ENCODE measurements at regions not wholly inside any gene's neighbourhood (a gene's known extent, or its start where the extent isn't known, plus 50 kb on each side); places are given as distances from the start of the nearest gene placed in this dataset.
"Not testable (repeated sequence)": the region's sequence is repeated elsewhere in the genome, so short reads cannot be mapped to it uniquely, and the experiment has no call there.

GRCh38 chr5:164326219-164326618 is 820.8 kb downstream of the MAT2B start:
- no peaks in the 10 kb centered on the region for H3K27me3 ChIP-seq (ENCODE audit: insufficient read depth, low read length)
- Mint-ChIP-seq H3K4me1 (no peaks in the 10 kb centered on the region), H3K9me3 (peaks cover 7 to 21% (median 12%) of the 10 kb centered on the region in 8 donors), H3K4me3 (no peak overlapping the region), H3K36me3 (no peaks in the 10 kb centered on the region), H3K27me3 (no peaks in the 10 kb centered on the region), H3K27ac (no peak overlapping the region)
- intact Hi-C loops (cut with micrococcal nuclease): no loop called here
- no peak overlapping the region for H3K4me3 ChIP-seq (ENCODE audit: low read length in 2 of 2)
- H3K36me3 ChIP-seq (ENCODE audit: insufficient read depth, low read length): no peaks in the 10 kb centered on the region
- ChIA-PET CTCF (ENCODE audit: partially characterized antibody) (interaction anchor here (0.6 kb wide), 1 partner anchor 42 kb away, joined by 5 read pairs; no protein-coding TSS in a partner anchor), POLR2A (ENCODE audit: partially characterized antibody) (no interaction called here)
- H3K27ac ChIP-seq (ENCODE audit: low read depth, low read length): no peak overlapping the region
- no peaks in the 10 kb centered on the region for H3K4me1 ChIP-seq (ENCODE audit: insufficient read depth, low read length)
- no peaks in the 10 kb centered on the region for H3K9me3 ChIP-seq (ENCODE audit: control insufficient read depth in 1 of 2, low read length in 2 of 2)
- no peak for DNase-seq

GRCh38 chr5:164327166-164327565 is 821.7 kb downstream of the MAT2B start:
- CTCF ChIA-PET (ENCODE audit: partially characterized antibody); H3K4me3 Mint-ChIP-seq; H3K27ac Mint-ChIP-seq; H3K27me3 ChIP-seq (ENCODE audit: insufficient read depth, low read length); H3K27me3 Mint-ChIP-seq; H3K27ac ChIP-seq (ENCODE audit: low read depth, low read length); intact Hi-C loops (cut with micrococcal nuclease); POLR2A ChIA-PET (ENCODE audit: partially characterized antibody); H3K36me3 Mint-ChIP-seq; H3K4me3 ChIP-seq (ENCODE audit: low read length in 2 of 2); H3K36me3 ChIP-seq (ENCODE audit: insufficient read depth, low read length); H3K4me1 ChIP-seq (ENCODE audit: insufficient read depth, low read length); H3K9me3 ChIP-seq (ENCODE audit: control insufficient read depth in 1 of 2, low read length in 2 of 2); H3K4me1 Mint-ChIP-seq; DNase-seq: not testable (repeated sequence)
- H3K9me3 Mint-ChIP-seq: peaks cover 7 to 21% (median 11%) of the 10 kb centered on the region in 8 donors

- Mint-ChIP-seq H3K36me3 (no peaks in the 10 kb centered on the region), H3K9me3 (peaks cover 0 to 7% (median 2%) of the 10 kb centered on the region in 8 donors), H3K4me1 (no peaks in the 10 kb centered on the region), H3K4me3 (no peak overlapping the region), H3K27ac (no peak overlapping the region), H3K27me3 (no peaks in the 10 kb centered on the region)
- DNase-seq: no peak
- intact Hi-C loops (cut with micrococcal nuclease): no loop called here
- Histone ChIP-seq H3K4me3 (ENCODE audit: low read length in 2 of 2) (no peak overlapping the region), H3K27ac (ENCODE audit: low read depth, low read length) (no peak overlapping the region), H3K27me3 (ENCODE audit: insufficient read depth, low read length) (no peaks in the 10 kb centered on the region), H3K9me3 (ENCODE audit: control insufficient read depth in 1 of 2, low read length in 2 of 2) (no peaks in the 10 kb centered on the region), H3K36me3 (ENCODE audit: insufficient read depth, low read length) (no peaks in the 10 kb centered on the region), H3K4me1 (ENCODE audit: insufficient read depth, low read length) (no peaks in the 10 kb centered on the region)
- ChIA-PET CTCF (ENCODE audit: partially characterized antibody) (no interaction called here), POLR2A (ENCODE audit: partially characterized antibody) (no interaction called here)
Observed at GRCh38 chr5:164332349-164333196, 827.2 kb downstream of the MAT2B start.

DNA sequence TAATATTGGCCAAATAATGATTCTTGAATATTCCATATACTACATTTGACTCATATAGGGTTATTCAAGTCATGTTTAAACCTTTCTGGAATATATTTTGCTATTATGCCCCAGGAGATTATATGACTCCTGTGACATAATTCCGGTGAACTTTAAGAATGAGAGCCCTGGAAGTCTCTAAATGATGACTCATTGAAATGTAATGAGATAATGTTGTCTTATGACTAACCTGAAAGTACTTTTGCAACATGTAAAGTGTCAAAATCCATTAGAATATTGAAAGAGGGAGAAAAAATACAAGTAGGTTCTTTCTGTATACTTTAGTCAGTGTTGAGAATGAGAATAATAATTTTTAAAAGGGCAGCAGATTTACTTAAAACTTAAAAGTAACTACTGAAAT is 830.4 kb downstream of the MAT2B start:
- Histone ChIP-seq H3K4me1 (ENCODE audit: insufficient read depth, low read length) (no peaks in the 10 kb centered on the region), H3K27me3 (ENCODE audit: insufficient read depth, low read length) (no peaks in the 10 kb centered on the region), H3K4me3 (ENCODE audit: low read length in 2 of 2) (no peak overlapping the region), H3K9me3 (ENCODE audit: control insufficient read depth in 1 of 2, low read length in 2 of 2) (no peaks in the 10 kb centered on the region), H3K36me3 (ENCODE audit: insufficient read depth, low read length) (no peaks in the 10 kb centered on the region), H3K27ac (ENCODE audit: low read depth, low read length) (no peak overlapping the region)
- H3K27me3 Mint-ChIP-seq: no peaks in the 10 kb centered on the region
- peaks cover 0 to 5% (median 3%) of the 10 kb centered on the region in 8 donors for H3K9me3 Mint-ChIP-seq
- H3K4me1 Mint-ChIP-seq: no peaks in the 10 kb centered on the region
- H3K27ac Mint-ChIP-seq: no peak overlapping the region
- CTCF ChIA-PET (ENCODE audit: partially characterized antibody): no interaction called here
- H3K4me3 Mint-ChIP-seq: no peak overlapping the region
- DNase-seq: no peak
- intact Hi-C loops (cut with micrococcal nuclease): no loop called here
- no peaks in the 10 kb centered on the region for H3K36me3 Mint-ChIP-seq
- POLR2A ChIA-PET (ENCODE audit: partially characterized antibody): no interaction called here

DNA sequence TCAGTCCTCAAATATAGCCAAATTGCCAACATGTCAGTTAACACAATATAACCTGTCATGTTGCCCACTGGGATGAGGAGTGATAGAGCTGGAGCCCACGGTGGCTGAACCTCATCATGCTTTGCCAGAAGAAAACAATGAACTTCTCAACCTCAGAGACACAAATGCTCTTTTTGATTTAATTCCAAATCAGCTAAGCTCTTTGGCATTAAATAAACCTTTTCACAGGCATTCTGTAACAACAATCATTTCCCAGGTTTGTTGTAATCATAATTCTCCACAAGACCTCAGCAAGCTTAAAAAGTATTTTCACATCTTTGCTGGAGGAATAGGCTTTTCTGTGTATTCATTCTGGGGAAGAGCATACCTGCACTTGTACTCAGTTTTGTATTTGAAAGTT is 830.9 kb downstream of the MAT2B start:
- no peaks in the 10 kb centered on the region for H3K27me3 ChIP-seq (ENCODE audit: insufficient read depth, low read length)
- Mint-ChIP-seq H3K9me3 (peaks cover 0 to 5% (median 3%) of the 10 kb centered on the region in 8 donors), H3K4me1 (no peaks in the 10 kb centered on the region), H3K36me3 (no peaks in the 10 kb centered on the region), H3K27me3 (no peaks in the 10 kb centered on the region), H3K27ac (no peak overlapping the region), H3K4me3 (no peak overlapping the region)
- ChIA-PET POLR2A (ENCODE audit: partially characterized antibody) (no interaction called here), CTCF (ENCODE audit: partially characterized antibody) (no interaction called here)
- intact Hi-C loops (cut with micrococcal nuclease): no loop called here
- DNase-seq: no peak
- H3K27ac ChIP-seq (ENCODE audit: low read depth, low read length): no peak overlapping the region
- no peaks in the 10 kb centered on the region for H3K4me1 ChIP-seq (ENCODE audit: insufficient read depth, low read length)
- no peak overlapping the region for H3K4me3 ChIP-seq (ENCODE audit: low read length in 2 of 2)
- no peaks in the 10 kb centered on the region for H3K36me3 ChIP-seq (ENCODE audit: insufficient read depth, low read length)
- no peaks in the 10 kb centered on the region for H3K9me3 ChIP-seq (ENCODE audit: control insufficient read depth in 1 of 2, low read length in 2 of 2)

DNA sequence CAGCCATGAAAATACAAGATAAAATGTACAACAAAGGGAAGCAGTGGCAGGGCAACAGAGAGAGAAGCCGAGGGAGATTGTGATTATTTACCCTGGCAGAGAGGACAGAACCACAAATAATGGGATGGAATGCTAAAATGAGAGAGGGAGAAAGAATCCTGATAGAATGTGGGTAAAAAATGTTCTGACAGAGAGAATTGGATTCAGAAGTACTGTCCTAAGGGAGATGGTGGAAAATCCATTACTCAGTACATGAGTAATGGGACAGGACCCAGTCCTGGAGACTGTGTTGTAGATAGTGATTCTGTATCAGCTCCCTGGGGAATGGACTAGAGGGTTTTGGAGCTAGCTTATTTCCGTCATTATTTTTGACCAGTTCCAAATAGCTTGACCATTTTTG is 831.5 kb downstream of the MAT2B start:
- Histone ChIP-seq H3K4me3 (ENCODE audit: low read length in 2 of 2) (no peak overlapping the region), H3K27me3 (ENCODE audit: insufficient read depth, low read length) (no peaks in the 10 kb centered on the region), H3K36me3 (ENCODE audit: insufficient read depth, low read length) (no peaks in the 10 kb centered on the region), H3K4me1 (ENCODE audit: insufficient read depth, low read length) (no peaks in the 10 kb centered on the region), H3K9me3 (ENCODE audit: control insufficient read depth in 1 of 2, low read length in 2 of 2) (no peaks in the 10 kb centered on the region), H3K27ac (ENCODE audit: low read depth, low read length) (no peak overlapping the region)
- H3K27ac Mint-ChIP-seq: no peak overlapping the region
- no peaks in the 10 kb centered on the region for H3K36me3 Mint-ChIP-seq
- H3K27me3 Mint-ChIP-seq: no peaks in the 10 kb centered on the region
- ChIA-PET CTCF (ENCODE audit: partially characterized antibody) (no interaction called here), POLR2A (ENCODE audit: partially characterized antibody) (no interaction called here)
- no peak for DNase-seq
- H3K9me3 Mint-ChIP-seq: peaks cover 0 to 5% (median 3%) of the 10 kb centered on the region in 8 donors
- H3K4me1 Mint-ChIP-seq: no peaks in the 10 kb centered on the region
- intact Hi-C loops (cut with micrococcal nuclease): no loop called here
- H3K4me3 Mint-ChIP-seq: no peak overlapping the region

GRCh38 chr5:164341056-164341619 is 835.7 kb downstream of the MAT2B start:
- Histone ChIP-seq H3K9me3 (ENCODE audit: control insufficient read depth in 1 of 2, low read length in 2 of 2) (no peaks in the 10 kb centered on the region), H3K4me3 (ENCODE audit: low read length in 2 of 2) (no peak overlapping the region), H3K27me3 (ENCODE audit: insufficient read depth, low read length) (no peaks in the 10 kb centered on the region), H3K4me1 (ENCODE audit: insufficient read depth, low read length) (no peaks in the 10 kb centered on the region), H3K36me3 (ENCODE audit: insufficient read depth, low read length) (no peaks in the 10 kb centered on the region), H3K27ac (ENCODE audit: low read depth, low read length) (no peak overlapping the region)
- peaks cover 2 to 13% (median 3%) of the 10 kb centered on the region in 8 donors for H3K9me3 Mint-ChIP-seq
- DNase-seq: no peak
- CTCF ChIA-PET (ENCODE audit: partially characterized antibody): no interaction called here
- no peak overlapping the region for H3K4me3 Mint-ChIP-seq
- intact Hi-C loops (cut with micrococcal nuclease): no loop called here
- POLR2A ChIA-PET (ENCODE audit: partially characterized antibody): no interaction called here
- no peak overlapping the region for H3K27ac Mint-ChIP-seq
- H3K36me3 Mint-ChIP-seq: no peaks in the 10 kb centered on the region
- H3K4me1 Mint-ChIP-seq: no peaks in the 10 kb centered on the region
- H3K27me3 Mint-ChIP-seq: no peaks in the 10 kb centered on the region

Data from CD4-positive, alpha-beta memory T cell (primary cell).